OCI-LY7 (cell line): ENCODE measurements at regions not wholly inside any gene's neighbourhood (a gene's known extent, or its start where the extent isn't known, plus 50 kb on each side); places are given as distances from the start of the nearest gene placed in this dataset.

Source experiments
- CTCF ChIP-seq: fragments of 200-600 bp; sonication (generic); conservative IDR thresholded peaks from 2 replicates; pipeline ENCODE4 v1.5.1; 2014; ENCODE audit warnings: mild to moderate bottlenecking, antibody characterized with exemption, low read length, moderate library complexity, mixed read lengths
- EZH2phosphoT487 ChIP-seq: fragments of 200-600 bp; sonication (generic); IDR thresholded peaks from 2 replicates; pipeline ENCODE4 v1.6.1; 2018; ENCODE audit warnings: low read depth, borderline replicate concordance, mild to moderate bottlenecking, mixed run types, antibody characterized with exemption, low read length, moderate library complexity, mixed read lengths

DNA sequence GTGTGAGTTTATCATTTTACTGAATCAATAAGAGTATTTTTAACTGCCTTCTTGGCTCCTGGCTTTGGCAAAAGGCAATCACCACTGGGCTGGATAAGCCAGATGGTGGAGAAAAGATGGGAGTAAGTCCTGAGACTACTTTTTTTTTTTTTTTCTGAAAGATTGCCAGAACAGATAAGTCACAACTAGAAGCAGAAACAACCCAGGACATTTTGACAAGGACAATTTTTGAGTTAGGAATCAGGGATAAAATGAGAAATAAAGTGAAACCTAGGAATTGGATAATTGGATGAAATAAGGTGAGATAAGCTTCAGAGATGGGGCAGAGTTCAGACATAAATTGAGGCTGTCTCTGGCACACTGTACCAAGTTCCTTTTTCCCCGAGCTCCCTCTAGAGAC, 471.0 kb downstream of the KLHL13 start:
- TF ChIP-seq CTCF: no peak
- TF ChIP-seq EZH2phosphoT487: no peak
